ENCODE measurements at regions not wholly inside any gene's neighbourhood (a gene's known extent, or its start where the extent isn't known, plus 50 kb on each side); places are given as distances from the start of the nearest gene placed in this dataset.
"Not testable (repeated sequence)": the region's sequence is repeated elsewhere in the genome, so short reads cannot be mapped to it uniquely, and the experiment has no call there.

GRCh38 chr18:64742898-64743297 is 594.0 kb upstream of the LINC00305 start:
- Mint-ChIP-seq H3K4me3 (no peak overlapping the region), H3K4me1 (no peaks in the 10 kb centered on the region), H3K9me3 (peaks cover 4 to 9% of the 10 kb centered on the region in 2 donors), H3K36me3 (no peaks in the 10 kb centered on the region), H3K27me3 (ENCODE audit: low read depth in 2 of 2) (no peaks in the 10 kb centered on the region), H3K27ac (no peak overlapping the region)
- Histone ChIP-seq H3K27me3 (ENCODE audit: control insufficient read depth, insufficient read depth, low read length) (no peaks in the 10 kb centered on the region), H3K4me1 (ENCODE audit: control insufficient read depth, insufficient read depth, low read length) (no peaks in the 10 kb centered on the region), H3K9me3 (ENCODE audit: control insufficient read depth, insufficient read depth, low read length) (no peaks in the 10 kb centered on the region), H3K4me3 (ENCODE audit: low read length) (no peak overlapping the region), H3K27ac (ENCODE audit: low read length) (no peak overlapping the region), H3K36me3 (ENCODE audit: control insufficient read depth, insufficient read depth, low read length) (no peaks in the 10 kb centered on the region)
- ATAC-seq (no peak), DNase-seq (no peak)
- intact Hi-C loops (cut with micrococcal nuclease): no loop called here
- no peak for TF ChIP-seq CTCF (IDR thresholded peaks at IDR 0.05)

GRCh38 chr18:64734063-64734462 is 585.2 kb upstream of the LINC00305 start:
- Histone ChIP-seq H3K27ac (ENCODE audit: low read length) (no peak overlapping the region), H3K27me3 (ENCODE audit: control insufficient read depth, insufficient read depth, low read length) (no peaks in the 10 kb centered on the region), H3K4me1 (ENCODE audit: control insufficient read depth, insufficient read depth, low read length) (no peaks in the 10 kb centered on the region), H3K9me3 (ENCODE audit: control insufficient read depth, insufficient read depth, low read length) (peaks cover 7% of the 10 kb centered on the region), H3K36me3 (ENCODE audit: control insufficient read depth, insufficient read depth, low read length) (no peaks in the 10 kb centered on the region), H3K4me3 (ENCODE audit: low read length) (no peak overlapping the region)
- H3K9me3 Mint-ChIP-seq: peaks cover 2 to 8% of the 10 kb centered on the region in 2 donors
- no peak overlapping the region for H3K27ac Mint-ChIP-seq
- H3K36me3 Mint-ChIP-seq: no peaks in the 10 kb centered on the region
- TF ChIP-seq CTCF (IDR thresholded peaks at IDR 0.05): no peak
- H3K27me3 Mint-ChIP-seq (ENCODE audit: low read depth in 2 of 2): no peaks in the 10 kb centered on the region
- H3K4me1 Mint-ChIP-seq: no peaks in the 10 kb centered on the region
- no peak overlapping the region for H3K4me3 Mint-ChIP-seq
- intact Hi-C loops (cut with micrococcal nuclease): no loop called here
- ATAC-seq (no peak), DNase-seq (no peak)
- WGBS (ENCODE audit: insufficient coverage): no CpG with 5 or more reads among the region's 2 CpGs

- intact Hi-C loops (cut with micrococcal nuclease); H3K27ac Mint-ChIP-seq; H3K4me3 ChIP-seq (ENCODE audit: low read length); DNase-seq; H3K4me3 Mint-ChIP-seq; H3K27me3 Mint-ChIP-seq (ENCODE audit: low read depth in 2 of 2); H3K27me3 ChIP-seq (ENCODE audit: control insufficient read depth, insufficient read depth, low read length); H3K4me1 ChIP-seq (ENCODE audit: control insufficient read depth, insufficient read depth, low read length); ATAC-seq; H3K4me1 Mint-ChIP-seq; H3K36me3 ChIP-seq (ENCODE audit: control insufficient read depth, insufficient read depth, low read length); H3K27ac ChIP-seq (ENCODE audit: low read length); H3K9me3 Mint-ChIP-seq: not testable (repeated sequence)
- H3K36me3 Mint-ChIP-seq: peaks cover 13% of the 10 kb centered on the region
- H3K9me3 ChIP-seq (ENCODE audit: control insufficient read depth, insufficient read depth, low read length): peaks cover 17% of the 10 kb centered on the region
- 93% methylated on average over 35 of the region's 39 CpGs for WGBS (ENCODE audit: insufficient coverage)
These were observed 576.8 kb upstream of the LINC00305 start for GRCh38 chr18:64725657-64726056.

GRCh38 chr18:64720781-64721464 is 572.0 kb upstream of the LINC00305 start:
- Mint-ChIP-seq H3K4me1 (no peaks in the 10 kb centered on the region), H3K4me3 (no peak overlapping the region), H3K36me3 (no peaks in the 10 kb centered on the region), H3K27ac (no peak overlapping the region), H3K27me3 (ENCODE audit: low read depth in 2 of 2) (no peaks in the 10 kb centered on the region), H3K9me3 (peaks cover 0 to 2% of the 10 kb centered on the region in 2 donors)
- Histone ChIP-seq H3K27ac (ENCODE audit: low read length) (no peak overlapping the region), H3K9me3 (ENCODE audit: control insufficient read depth, insufficient read depth, low read length) (peaks cover 17% of the 10 kb centered on the region), H3K36me3 (ENCODE audit: control insufficient read depth, insufficient read depth, low read length) (no peaks in the 10 kb centered on the region), H3K4me3 (ENCODE audit: low read length) (no peak overlapping the region), H3K27me3 (ENCODE audit: control insufficient read depth, insufficient read depth, low read length) (no peaks in the 10 kb centered on the region), H3K4me1 (ENCODE audit: control insufficient read depth, insufficient read depth, low read length) (no peaks in the 10 kb centered on the region)
- intact Hi-C loops (cut with micrococcal nuclease): no loop called here
- TF ChIP-seq CTCF (IDR thresholded peaks at IDR 0.05): no peak
- DNase-seq: no peak
- ATAC-seq: no peak
- 88% methylated on average over 19 of the region's 19 CpGs for WGBS (ENCODE audit: insufficient coverage)

Data from natural killer cell (primary cell).